Stimulated activated CD4-positive, alpha-beta T cell treated with anti-CD3 and anti-CD28 coated beads, Interleukin-1b, Interleukin-23, amount 100 ng/mL, for 24 hours (primary cell): ENCODE measurements at regions not wholly inside any gene's neighbourhood (a gene's known extent, or its start where the extent isn't known, plus 50 kb on each side); places are given as distances from the start of the nearest gene placed in this dataset.
"Not testable (repeated sequence)": the region's sequence is repeated elsewhere in the genome, so short reads cannot be mapped to it uniquely, and the experiment has no call there.

Experiments used
- DNase-seq, 4 experiments: peaks; one replicate each; pipeline ENCODE4 v3.0.0-alpha.2; 2020; ENCODE audit warnings: low read depth in 4 of 4, low spot score in 1 of 4

GRCh38 chr20:25865715-25866656, 169.3 kb upstream of the ZNF337 start:
- peak in 3 of 4 experiments; percentile 47 to 69 (median 67) for DNase-seq

- not testable (repeated sequence) for DNase-seq
These were observed 168.5 kb upstream of the ZNF337 start for GRCh38 chr20:25864963-25865714.

GRCh38 chr20:25864326-25864962, 167.8 kb upstream of the ZNF337 start:
- DNase-seq: no peak

- DNase-seq: no peak
These were observed 167.1 kb upstream of the ZNF337 start for GRCh38 chr20:25863536-25864325.

GRCh38 chr20:25862967-25863530, 166.4 kb upstream of the ZNF337 start:
- peak; percentile 67 to 79 (median 73) for DNase-seq

GRCh38 chr20:25860531-25861150, 164.0 kb upstream of the ZNF337 start:
- DNase-seq: no peak

- peak in 2 of 4 experiments; percentile 69 to 72 for DNase-seq
These were observed 163.2 kb upstream of the ZNF337 start for GRCh38 chr20:25859649-25860530.

GRCh38 chr20:25858495-25859425, 162.1 kb upstream of the ZNF337 start:
- DNase-seq: no peak

GRCh38 chr20:25857091-25857788, 160.6 kb upstream of the ZNF337 start:
- DNase-seq: not testable (repeated sequence)

GRCh38 chr20:25856256-25856884, 159.7 kb upstream of the ZNF337 start:
- DNase-seq: no peak

GRCh38 chr20:25855451-25856156, 159.0 kb upstream of the ZNF337 start:
- not testable (repeated sequence) for DNase-seq

GRCh38 chr20:25854666-25855065, 158.0 kb upstream of the ZNF337 start:
- DNase-seq: not testable (repeated sequence)

- peak; percentile 45 to 78 (median 67) for DNase-seq
These were observed 157.2 kb upstream of the ZNF337 start for GRCh38 chr20:25853718-25854388.

- not testable (repeated sequence) for DNase-seq
These were observed 156.5 kb upstream of the ZNF337 start for GRCh38 chr20:25852968-25853717.

- not testable (repeated sequence) for DNase-seq
These were observed 153.5 kb upstream of the ZNF337 start for GRCh38 chr20:25850133-25850532.
